ENCODE measurements at regions not wholly inside any gene's neighbourhood (a gene's known extent, or its start where the extent isn't known, plus 50 kb on each side); places are given as distances from the start of the nearest gene placed in this dataset.

GRCh38 chr16:54679531-54679930 is 251.1 kb upstream of the IRX5 start:
- intact Hi-C loops (cut with micrococcal nuclease): no loop called here
- H3K4me3 ChIP-seq: no peak overlapping the region
- no peak overlapping the region for H3K27ac ChIP-seq (replicated peaks)
- no peaks in the 10 kb centered on the region for H3K4me1 ChIP-seq
- TF ChIP-seq CTCF (IDR thresholded peaks at IDR 0.05; ENCODE audit: borderline replicate concordance): no peak
- H3K36me3 ChIP-seq: no peaks in the 10 kb centered on the region
- DNase-seq: no peak
- no peaks in the 10 kb centered on the region for H3K27me3 ChIP-seq (ENCODE audit: low read depth)
- no peaks in the 10 kb centered on the region for H3K9me3 ChIP-seq (replicated peaks)

- H3K27me3 ChIP-seq (ENCODE audit: low read depth): no peaks in the 10 kb centered on the region
- no peak overlapping the region for H3K4me3 ChIP-seq
- no peaks in the 10 kb centered on the region for H3K9me3 ChIP-seq (replicated peaks)
- intact Hi-C loops (cut with micrococcal nuclease): no loop called here
- no peak for DNase-seq
- H3K36me3 ChIP-seq: no peaks in the 10 kb centered on the region
- no peak for TF ChIP-seq CTCF (IDR thresholded peaks at IDR 0.05; ENCODE audit: borderline replicate concordance)
- H3K27ac ChIP-seq (replicated peaks): no peak overlapping the region
- no peaks in the 10 kb centered on the region for H3K4me1 ChIP-seq
Measured at GRCh38 chr16:54677308-54677950, 253.2 kb upstream of the IRX5 start.

GRCh38 chr16:54673313-54673712 is 257.4 kb upstream of the IRX5 start:
- no peaks in the 10 kb centered on the region for H3K36me3 ChIP-seq
- no peak for TF ChIP-seq CTCF (IDR thresholded peaks at IDR 0.05; ENCODE audit: borderline replicate concordance)
- H3K27ac ChIP-seq (replicated peaks): no peak overlapping the region
- intact Hi-C loops (cut with micrococcal nuclease): no loop called here
- no peaks in the 10 kb centered on the region for H3K27me3 ChIP-seq (ENCODE audit: low read depth)
- no peak for DNase-seq
- H3K4me1 ChIP-seq: no peaks in the 10 kb centered on the region
- peaks cover 15% of the 10 kb centered on the region for H3K9me3 ChIP-seq (replicated peaks)
- H3K4me3 ChIP-seq: no peak overlapping the region

- intact Hi-C loops (cut with micrococcal nuclease): no loop called here
- H3K27ac ChIP-seq (replicated peaks): no peak overlapping the region
Measured at GRCh38 chr16:54672500-54672899, 258.2 kb upstream of the IRX5 start.

GRCh38 chr16:54657709-54658102 is 273.0 kb upstream of the IRX5 start:
- peaks cover 4% of the 10 kb centered on the region for H3K9me3 ChIP-seq (replicated peaks)
- DNase-seq: no peak
- H3K4me3 ChIP-seq: no peak overlapping the region
- H3K4me1 ChIP-seq: peaks cover 29% of the 10 kb centered on the region
- H3K27me3 ChIP-seq (ENCODE audit: low read depth): peaks cover 15% of the 10 kb centered on the region
- intact Hi-C loops (cut with micrococcal nuclease): no loop called here
- TF ChIP-seq CTCF (IDR thresholded peaks at IDR 0.05; ENCODE audit: borderline replicate concordance): no peak
- no peaks in the 10 kb centered on the region for H3K36me3 ChIP-seq
- H3K27ac ChIP-seq (replicated peaks): no peak overlapping the region

More at GRCh38 chr16:54672500-54672899, 258.2 kb upstream of the IRX5 start:
- Histone ChIP-seq H3K9me3 (replicated peaks) (peaks cover 19% of the 10 kb centered on the region), H3K4me1 (no peaks in the 10 kb centered on the region), H3K4me3 (no peak overlapping the region), H3K36me3 (no peaks in the 10 kb centered on the region), H3K27me3 (ENCODE audit: low read depth) (no peaks in the 10 kb centered on the region)
- no peak for DNase-seq
- TF ChIP-seq CTCF (IDR thresholded peaks at IDR 0.05; ENCODE audit: borderline replicate concordance): no peak
